Fibroblast of the aortic adventitia (primary cell): ENCODE measurements at regions not wholly inside any gene's neighbourhood (a gene's known extent, or its start where the extent isn't known, plus 50 kb on each side); places are given as distances from the start of the nearest gene placed in this dataset.

Experiments
- DNase-seq: peaks from one replicate; pipeline ENCODE4 v3.0.0-alpha.2; 2010; ENCODE audit warnings: low read depth
- H3K4me3 ChIP-seq: 2 replicates; pipeline ENCODE4 v1.5.1; 2011; ENCODE audit warnings: low read depth, mild to moderate bottlenecking, control low read depth, low read length, moderate library complexity
- CTCF ChIP-seq: IDR thresholded peaks from 2 replicates; pipeline ENCODE4 v1.5.1; 2011; ENCODE audit warnings: mild to moderate bottlenecking, low read length, control low read depth, inconsistent platforms; ENCODE audit not compliant: insufficient read depth

- no peak overlapping the region for H3K4me3 ChIP-seq
- TF ChIP-seq CTCF, result no peak
- DNase-seq, result no peak
Measured at GRCh38 chr22:48320048-48320682, 1507.5 kb downstream of the BRD1 start.

- TF ChIP-seq CTCF, result no peak
- DNase-seq, result no peak
- no peak overlapping the region for H3K4me3 ChIP-seq
Measured at GRCh38 chr22:48319321-48320047, 1508.2 kb downstream of the BRD1 start.

- DNase-seq, result no peak
- TF ChIP-seq CTCF, result no peak
Measured at GRCh38 chr22:48318575-48319320, 1508.9 kb downstream of the BRD1 start.

GRCh38 chr22:48318173-48318572 is 1509.5 kb downstream of the BRD1 start:
- no peak overlapping the region for H3K4me3 ChIP-seq
- TF ChIP-seq CTCF, result no peak
- no peak for DNase-seq

More at GRCh38 chr22:48318575-48319320, 1508.9 kb downstream of the BRD1 start:
- no peak overlapping the region for H3K4me3 ChIP-seq

- no peak overlapping the region for H3K4me3 ChIP-seq
- DNase-seq, result no peak
- no peak for TF ChIP-seq CTCF
Measured at GRCh38 chr22:48316257-48317250, 1511.1 kb downstream of the BRD1 start.
